Retinal pigment epithelial cell (primary cell): ENCODE measurements at regions not wholly inside any gene's neighbourhood (a gene's known extent, or its start where the extent isn't known, plus 50 kb on each side); places are given as distances from the start of the nearest gene placed in this dataset.

Source experiments
- DNase-seq: peaks from one replicate; pipeline ENCODE4 v3.0.0-alpha.2; 2010; ENCODE audit warnings: low read depth
- H3K4me3 ChIP-seq: 2 replicates; pipeline ENCODE4 v1.5.1; 2011; ENCODE audit warnings: mild to moderate bottlenecking, low read length, control low read depth, moderate library complexity
- TF ChIP-seq, protein P1 (sequence below): conservative IDR thresholded peaks from 2 replicates; pipeline ENCODE4 v1.5.1; 2011; ENCODE audit warnings: low read depth, low read length, control low read depth, inconsistent platforms

DNA sequence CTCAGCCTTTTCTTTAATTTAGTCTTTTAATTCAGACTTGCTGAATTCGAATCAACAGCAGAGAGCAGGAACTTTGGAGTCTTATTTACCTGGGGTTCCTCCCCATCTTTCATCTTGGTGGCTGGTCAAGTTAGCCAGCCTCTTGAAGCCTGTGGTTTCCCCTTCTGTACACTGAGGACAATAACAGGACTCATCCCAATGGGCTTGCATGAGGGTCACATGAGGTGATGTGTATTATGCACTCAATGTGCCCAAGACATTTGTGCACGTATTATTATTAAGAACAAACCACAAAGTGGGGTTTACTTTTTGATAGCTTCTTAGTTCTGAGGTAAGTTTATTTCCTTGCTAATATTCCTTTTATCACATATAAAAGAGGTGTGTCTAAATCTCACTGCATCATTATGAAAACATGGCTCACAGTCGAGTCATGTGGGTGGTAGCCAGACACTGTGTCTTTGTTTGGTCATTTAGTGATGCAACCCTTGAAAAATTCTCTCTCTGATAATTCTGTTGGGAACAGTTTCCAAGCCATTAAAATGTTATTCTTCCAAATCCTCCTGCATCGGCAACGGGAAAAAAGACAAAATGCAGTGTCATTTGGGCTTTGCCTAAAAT lies 86.5 kb upstream of the GRB10 start:
- H3K4me3 ChIP-seq = no peak overlapping the region
- TF ChIP-seq, protein P1, sequence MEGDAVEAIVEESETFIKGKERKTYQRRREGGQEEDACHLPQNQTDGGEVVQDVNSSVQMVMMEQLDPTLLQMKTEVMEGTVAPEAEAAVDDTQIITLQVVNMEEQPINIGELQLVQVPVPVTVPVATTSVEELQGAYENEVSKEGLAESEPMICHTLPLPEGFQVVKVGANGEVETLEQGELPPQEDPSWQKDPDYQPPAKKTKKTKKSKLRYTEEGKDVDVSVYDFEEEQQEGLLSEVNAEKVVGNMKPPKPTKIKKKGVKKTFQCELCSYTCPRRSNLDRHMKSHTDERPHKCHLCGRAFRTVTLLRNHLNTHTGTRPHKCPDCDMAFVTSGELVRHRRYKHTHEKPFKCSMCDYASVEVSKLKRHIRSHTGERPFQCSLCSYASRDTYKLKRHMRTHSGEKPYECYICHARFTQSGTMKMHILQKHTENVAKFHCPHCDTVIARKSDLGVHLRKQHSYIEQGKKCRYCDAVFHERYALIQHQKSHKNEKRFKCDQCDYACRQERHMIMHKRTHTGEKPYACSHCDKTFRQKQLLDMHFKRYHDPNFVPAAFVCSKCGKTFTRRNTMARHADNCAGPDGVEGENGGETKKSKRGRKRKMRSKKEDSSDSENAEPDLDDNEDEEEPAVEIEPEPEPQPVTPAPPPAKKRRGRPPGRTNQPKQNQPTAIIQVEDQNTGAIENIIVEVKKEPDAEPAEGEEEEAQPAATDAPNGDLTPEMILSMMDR = no peak
- peak; percentile 81 for DNase-seq

DNA sequence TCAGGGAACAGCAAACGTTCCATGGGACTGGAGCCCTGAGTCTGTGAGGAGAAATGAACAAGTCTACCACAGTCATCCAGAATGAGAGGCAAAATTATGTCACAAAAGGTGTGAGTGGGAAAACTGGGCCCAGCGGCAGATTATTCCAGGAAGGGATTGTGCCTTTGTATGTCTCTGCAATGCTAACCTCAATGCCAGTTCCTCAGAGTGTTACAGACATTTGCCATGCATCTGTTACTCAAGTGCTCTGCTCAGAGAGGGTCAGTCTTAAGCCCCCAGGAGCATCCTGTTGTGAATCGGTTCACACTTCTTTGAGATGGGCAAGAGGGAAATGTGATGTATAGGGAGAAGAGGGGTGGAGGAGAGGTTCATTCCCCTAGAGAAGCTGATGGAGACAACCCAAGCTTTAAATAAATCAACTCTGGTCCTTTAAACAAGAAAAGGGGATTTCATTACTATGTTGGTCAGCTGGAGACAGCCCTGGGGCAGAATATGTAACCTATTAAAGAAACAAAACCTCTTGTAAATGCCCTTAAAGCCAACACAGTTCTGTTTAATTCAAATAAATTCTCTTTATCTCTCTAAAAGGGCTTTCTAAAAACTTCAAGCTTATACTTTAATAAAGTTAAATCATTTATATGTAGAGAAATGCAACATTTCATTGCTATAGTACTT lies 85.9 kb upstream of the GRB10 start:
- no peak overlapping the region for H3K4me3 ChIP-seq
- no peak for DNase-seq
- TF ChIP-seq, protein P1 = no peak

DNA sequence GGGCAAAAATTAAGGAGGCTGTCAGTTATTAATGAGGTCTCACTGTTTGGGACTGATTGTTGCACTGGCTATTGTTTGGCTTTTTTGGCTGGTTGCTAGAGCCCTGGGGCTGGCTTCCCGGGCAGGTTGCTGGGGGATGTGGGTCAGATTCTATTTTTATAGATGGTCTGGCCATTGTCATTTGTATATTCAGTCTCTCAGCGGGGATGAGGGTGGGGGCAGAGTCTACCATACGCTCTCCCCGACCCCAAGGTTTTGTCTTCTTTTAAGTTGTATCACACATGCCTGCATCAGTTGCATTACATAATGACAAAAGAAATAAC lies 84.3 kb upstream of the GRB10 start:
- TF ChIP-seq, protein P1 = no peak
- no peak overlapping the region for H3K4me3 ChIP-seq
- DNase-seq = no peak

DNA sequence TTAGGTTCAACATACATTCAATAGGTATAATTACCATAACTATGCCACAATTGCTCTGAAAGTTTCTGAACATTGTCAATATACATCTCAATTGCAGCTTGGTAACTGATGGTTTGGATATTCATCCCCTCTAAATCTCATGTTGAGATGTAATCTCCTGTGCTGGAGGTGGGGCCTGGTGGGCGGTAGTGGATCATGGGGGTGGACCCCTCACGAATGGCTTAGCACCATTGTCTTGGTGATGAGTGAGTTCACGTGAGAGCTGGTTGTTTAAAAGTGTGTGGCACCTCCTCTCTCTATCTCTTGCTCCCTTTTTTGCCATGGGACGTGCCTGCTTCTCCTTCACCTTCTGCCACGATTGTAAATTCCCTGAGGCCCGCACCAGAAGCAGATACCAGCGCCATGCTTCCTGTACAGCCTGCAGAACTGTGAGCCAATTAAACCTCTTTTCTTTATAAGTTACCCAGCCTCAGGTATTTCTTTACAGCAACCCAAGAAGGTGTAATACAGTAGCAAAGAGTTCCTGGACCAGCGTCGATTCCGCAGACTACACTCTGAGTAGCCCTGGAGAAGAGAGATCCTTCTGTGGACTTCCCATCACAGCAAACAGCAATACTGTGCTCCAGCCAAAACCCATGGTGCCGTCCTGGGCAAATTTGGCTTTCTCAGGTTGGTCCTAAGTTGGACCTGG lies 83.8 kb upstream of the GRB10 start:
- no peak overlapping the region for H3K4me3 ChIP-seq
- TF ChIP-seq, protein P1 = no peak
- no peak for DNase-seq

DNA sequence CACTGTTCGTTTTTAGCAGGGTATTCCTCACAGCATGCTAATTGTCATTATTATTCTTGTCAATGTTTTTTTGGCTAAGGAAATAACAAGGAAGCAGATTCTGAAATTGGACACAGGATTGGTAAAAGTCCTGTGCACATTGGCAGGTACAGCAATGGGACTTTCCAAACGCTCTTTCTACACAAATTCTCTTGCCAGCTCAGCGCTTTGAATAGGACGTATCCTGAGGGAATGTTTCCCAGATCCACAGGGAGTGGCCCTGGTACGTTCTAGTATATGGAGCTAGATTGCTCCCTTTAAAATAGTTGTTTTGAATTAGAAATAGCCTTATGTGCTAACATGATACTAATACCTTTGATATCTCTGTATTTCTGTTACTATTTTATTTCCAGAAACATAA lies 82.8 kb upstream of the GRB10 start:
- DNase-seq = no peak
- TF ChIP-seq, protein P1 = no peak
- no peak overlapping the region for H3K4me3 ChIP-seq

DNA sequence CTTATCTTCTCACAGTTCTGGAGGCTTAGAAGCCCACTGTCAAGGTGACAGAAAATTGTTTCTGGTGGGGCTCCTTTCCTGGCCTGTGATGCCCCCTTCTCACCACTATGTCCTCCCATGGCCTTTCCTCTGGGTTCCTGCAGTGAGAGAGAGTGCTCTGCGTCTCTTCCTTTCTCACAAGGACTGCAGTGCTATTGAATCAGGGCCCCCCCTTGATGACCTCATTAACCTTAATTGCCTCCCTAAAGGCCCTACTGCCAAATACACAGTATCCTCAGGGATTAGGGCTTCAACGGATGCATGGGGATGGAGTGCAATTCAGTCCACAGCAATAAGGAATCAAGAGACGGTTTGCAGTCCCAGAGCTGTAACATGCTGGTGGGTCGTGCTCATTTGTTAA lies 82.0 kb upstream of the GRB10 start:
- DNase-seq = no peak
- TF ChIP-seq, protein P1 = no peak

DNA sequence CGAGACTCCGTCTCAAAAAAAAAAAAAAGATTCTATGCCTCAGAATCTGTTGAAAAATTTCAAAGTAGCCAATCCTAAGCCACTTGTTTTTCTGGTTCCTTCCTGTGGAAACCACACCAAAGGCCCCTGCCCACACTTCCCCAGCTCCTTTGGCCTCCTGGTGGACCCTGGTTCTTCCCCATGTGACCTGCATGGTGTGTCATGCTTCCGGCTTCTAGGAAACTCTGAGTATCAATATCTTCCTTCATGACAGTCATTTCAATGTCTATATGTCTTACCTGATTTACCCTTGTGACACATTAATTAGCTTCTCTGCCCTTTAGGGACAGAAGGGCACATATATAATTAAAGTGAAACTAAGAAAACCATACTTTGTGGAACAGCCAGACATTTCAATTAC lies 80.4 kb upstream of the GRB10 start:
- H3K4me3 ChIP-seq = no peak overlapping the region
- TF ChIP-seq, protein P1 = no peak
- no peak for DNase-seq

More for the DNA sequence above, 82.0 kb upstream of the GRB10 start:
- no peak overlapping the region for H3K4me3 ChIP-seq
